Astrocyte (in vitro differentiated cells and primary cell): ENCODE measurements at regions not wholly inside any gene's neighbourhood (a gene's known extent, or its start where the extent isn't known, plus 50 kb on each side); places are given as distances from the start of the nearest gene placed in this dataset.

Experiments used
- DNase-seq: peaks from one replicate; pipeline ENCODE4 v3.0.0-alpha.2; 2010; ENCODE audit warnings: low read depth
- FAIRE-seq: peaks from 2 replicates; lab custom pipeline; 2011; peaks lifted over from hg19 to GRCh38; lab: Jason Lieb, UNC
- H2AFZ ChIP-seq: 2 replicates; pipeline ENCODE4 v1.6.0; 2012; ENCODE audit warnings: low read depth, low read length, inconsistent platforms
- H3K27ac ChIP-seq: 2 replicates; pipeline ENCODE4 v1.5.1; 2011; ENCODE audit warnings: low read depth, low read length, inconsistent platforms
- H3K27me3 ChIP-seq: 2 replicates; pipeline ENCODE4 v1.6.0; 2011; ENCODE audit warnings: low read length, inconsistent platforms; ENCODE audit not compliant: insufficient read depth
- H3K36me3 ChIP-seq: 2 replicates; pipeline ENCODE4 v1.5.1; 2011; ENCODE audit warnings: low read length, inconsistent platforms; ENCODE audit not compliant: insufficient read depth
- H3K4me1 ChIP-seq: 2 replicates; pipeline ENCODE4 v1.5.1; 2011; ENCODE audit warnings: low read length, inconsistent platforms; ENCODE audit not compliant: insufficient read depth
- H3K4me2 ChIP-seq: 2 replicates; pipeline ENCODE4 v1.6.0; 2012; ENCODE audit warnings: low read length, inconsistent platforms
- H3K4me3 ChIP-seq: 2 replicates; pipeline ENCODE4 v1.5.1; 2011; ENCODE audit warnings: low read depth, mild to moderate bottlenecking, low read length, inconsistent platforms; ENCODE audit not compliant: insufficient read depth
- H3K79me2 ChIP-seq: 2 replicates; pipeline ENCODE4 v1.6.0; 2012; ENCODE audit warnings: mild to moderate bottlenecking, low read length, inconsistent platforms; ENCODE audit not compliant: insufficient read depth
- H3K9ac ChIP-seq: 2 replicates; pipeline ENCODE4 v1.6.0; 2012; ENCODE audit warnings: mild to moderate bottlenecking, low read length, inconsistent platforms
- H3K9me3 ChIP-seq: 2 replicates; pipeline ENCODE4 v1.5.1; 2012; ENCODE audit warnings: low read depth, mild to moderate bottlenecking, low read length, inconsistent platforms; ENCODE audit not compliant: insufficient read depth
- H4K20me1 ChIP-seq: 2 replicates; pipeline ENCODE4 v1.6.0; 2012; ENCODE audit warnings: low read length, inconsistent platforms; ENCODE audit not compliant: insufficient read depth
- H3K27ac Mint-ChIP-seq: one replicate; pipeline ENCODE4 v1.8.0; 2021; ENCODE audit warnings: mild to moderate bottlenecking, mixed read lengths; ENCODE audit not compliant: unreplicated experiment
- H3K27me3 Mint-ChIP-seq: one replicate; pipeline ENCODE4 v1.8.0; 2021; ENCODE audit warnings: low read depth, mixed read lengths; ENCODE audit not compliant: unreplicated experiment
- H3K36me3 Mint-ChIP-seq: one replicate; pipeline ENCODE4 v1.8.0; 2021; ENCODE audit warnings: low read depth, mixed read lengths; ENCODE audit not compliant: unreplicated experiment
- H3K4me1 Mint-ChIP-seq: one replicate; pipeline ENCODE4 v1.8.0; 2021; ENCODE audit warnings: low read depth, mixed read lengths; ENCODE audit not compliant: unreplicated experiment
- H3K4me3 Mint-ChIP-seq: one replicate; pipeline ENCODE4 v1.8.0; 2021; ENCODE audit warnings: mild to moderate bottlenecking, moderate library complexity, mixed read lengths; ENCODE audit not compliant: unreplicated experiment
- H3K9me3 Mint-ChIP-seq: one replicate; pipeline ENCODE4 v1.8.0; 2021; ENCODE audit warnings: mild to moderate bottlenecking, mixed read lengths; ENCODE audit not compliant: unreplicated experiment
- CTCF ChIP-seq: IDR thresholded peaks from 2 replicates; pipeline ENCODE4 v1.5.1; 2011; ENCODE audit warnings: low read depth, mild to moderate bottlenecking, inconsistent platforms, low read length, moderate library complexity; ENCODE audit not compliant: insufficient read depth
- EZH2 ChIP-seq: IDR thresholded peaks from 2 replicates; pipeline ENCODE4 v1.6.1; 2012; ENCODE audit warnings: mild to moderate bottlenecking, low read length, inconsistent platforms; ENCODE audit not compliant: insufficient read depth

GRCh38 chr1:242690849-242691609 is 166.5 kb upstream of the PLD5 start:
- Mint-ChIP-seq H3K36me3 (no peaks in the 10 kb centered on the region), H3K27ac (no peak overlapping the region), H3K27me3 (no peaks in the 10 kb centered on the region), H3K9me3 (peaks cover 2% of the 10 kb centered on the region), H3K4me1 (no peaks in the 10 kb centered on the region), H3K4me3 (no peak overlapping the region)
- DNase-seq (no peak), FAIRE-seq (no peak)
- H3K9ac ChIP-seq: no peak overlapping the region
- no peaks in the 10 kb centered on the region for H3K27me3 ChIP-seq
- H3K36me3 ChIP-seq: no peaks in the 10 kb centered on the region
- no peak overlapping the region for H3K4me2 ChIP-seq
- H3K79me2 ChIP-seq: no peaks in the 10 kb centered on the region
- TF ChIP-seq CTCF (no peak), EZH2 (no peak)
- H3K27ac ChIP-seq: no peak overlapping the region
- no peaks in the 10 kb centered on the region for H4K20me1 ChIP-seq
- no peaks in the 10 kb centered on the region for H3K4me1 ChIP-seq
- no peak overlapping the region for H2AFZ ChIP-seq
- H3K4me3 ChIP-seq: no peak overlapping the region
- no peaks in the 10 kb centered on the region for H3K9me3 ChIP-seq

- Mint-ChIP-seq H3K4me3 (no peak overlapping the region), H3K27ac (no peak overlapping the region), H3K9me3 (peaks cover 2% of the 10 kb centered on the region), H3K36me3 (no peaks in the 10 kb centered on the region), H3K27me3 (no peaks in the 10 kb centered on the region), H3K4me1 (no peaks in the 10 kb centered on the region)
- Histone ChIP-seq H3K27ac (no peak overlapping the region), H4K20me1 (no peaks in the 10 kb centered on the region), H3K9ac (no peak overlapping the region), H3K9me3 (no peaks in the 10 kb centered on the region), H3K36me3 (no peaks in the 10 kb centered on the region), H3K27me3 (no peaks in the 10 kb centered on the region), H2AFZ (no peak overlapping the region), H3K4me3 (no peak overlapping the region), H3K79me2 (no peaks in the 10 kb centered on the region), H3K4me2 (no peak overlapping the region), H3K4me1 (no peaks in the 10 kb centered on the region)
- FAIRE-seq: no peak
- TF ChIP-seq CTCF (no peak), EZH2 (no peak)
- no peak for DNase-seq
These were observed 164.9 kb upstream of the PLD5 start for GRCh38 chr1:242689378-242689777.

- FAIRE-seq (no peak), DNase-seq (no peak)
- Histone ChIP-seq H3K27me3 (no peaks in the 10 kb centered on the region), H3K4me2 (no peak overlapping the region), H3K9me3 (no peaks in the 10 kb centered on the region), H3K4me1 (no peaks in the 10 kb centered on the region), H3K27ac (no peak overlapping the region), H4K20me1 (no peaks in the 10 kb centered on the region), H2AFZ (no peak overlapping the region), H3K9ac (no peak overlapping the region), H3K79me2 (no peaks in the 10 kb centered on the region), H3K4me3 (no peak overlapping the region), H3K36me3 (no peaks in the 10 kb centered on the region)
- H3K36me3 Mint-ChIP-seq: no peaks in the 10 kb centered on the region
- H3K4me1 Mint-ChIP-seq: peaks cover 2% of the 10 kb centered on the region
- H3K4me3 Mint-ChIP-seq: no peak overlapping the region
- no peaks in the 10 kb centered on the region for H3K9me3 Mint-ChIP-seq
- TF ChIP-seq CTCF (no peak), EZH2 (no peak)
- H3K27me3 Mint-ChIP-seq: no peaks in the 10 kb centered on the region
- H3K27ac Mint-ChIP-seq: no peak overlapping the region
These were observed 150.6 kb upstream of the PLD5 start for GRCh38 chr1:242674951-242675645.
